MM.1S (cell line): ENCODE measurements at regions not wholly inside any gene's neighbourhood (a gene's known extent, or its start where the extent isn't known, plus 50 kb on each side); places are given as distances from the start of the nearest gene placed in this dataset.

Experiments used
- DNase-seq: peaks from one replicate; pipeline ENCODE4 v3.0.0-alpha.2; 2015
- H2AFZ ChIP-seq: fragments of 300-600 bp; sonication (generic); 2 replicates; pipeline ENCODE4 v1.6.0; 2016; ENCODE audit warnings: antibody characterized with exemption, low read length
- H3F3A ChIP-seq: fragments of 300-600 bp; sonication (generic); 2 replicates; pipeline ENCODE4 v1.6.1; 2016; ENCODE audit warnings: mild to moderate bottlenecking, antibody characterized with exemption, low read length, moderate library complexity, mixed read lengths; ENCODE audit not compliant: insufficient read depth
- H3K27ac ChIP-seq: fragments of 300-600 bp; sonication (generic); 2 replicates; pipeline ENCODE4 v1.5.1; 2016; ENCODE audit warnings: mild to moderate bottlenecking, low read length
- H3K27me3 ChIP-seq: fragments of 300-600 bp; sonication (generic); replicated peaks from 2 replicates; pipeline ENCODE4 v1.6.0; 2016; ENCODE audit warnings: low read length; ENCODE audit not compliant: insufficient read depth
- H3K36me3 ChIP-seq: fragments of 300-600 bp; sonication (generic); replicated peaks from 2 replicates; pipeline ENCODE4 v1.6.1; 2016; ENCODE audit warnings: mild to moderate bottlenecking, low read length, mixed read lengths; ENCODE audit not compliant: insufficient read depth
- H3K4me1 ChIP-seq: fragments of 300-600 bp; sonication (generic); 2 replicates; pipeline ENCODE4 v1.6.1; 2016; ENCODE audit warnings: low read length, mixed read lengths
- H3K4me2 ChIP-seq: fragments of 300-600 bp; sonication (generic); 2 replicates; pipeline ENCODE4 v1.6.0; 2016; ENCODE audit warnings: low read depth, low read length
- H3K4me3 ChIP-seq: fragments of 300-600 bp; sonication (generic); 2 replicates; pipeline ENCODE4 v1.5.1; 2016; ENCODE audit warnings: low read length, mixed read lengths
- H3K79me2 ChIP-seq: fragments of 300-600 bp; sonication (generic); 2 replicates; pipeline ENCODE4 v1.6.1; 2016; ENCODE audit warnings: mixed run types, low read length, mixed read lengths
- H3K9ac ChIP-seq: fragments of 300-600 bp; sonication (generic); 2 replicates; pipeline ENCODE4 v1.6.1; 2016; ENCODE audit warnings: low read length, mixed read lengths
- H3K9me2 ChIP-seq: fragments of 300-600 bp; sonication (generic); replicated peaks from 2 replicates; pipeline ENCODE4 v1.6.1; 2016; ENCODE audit warnings: mild to moderate bottlenecking, low read length, mixed read lengths; ENCODE audit not compliant: insufficient read depth
- H3K9me3 ChIP-seq: fragments of 300-600 bp; sonication (generic); replicated peaks from 2 replicates; pipeline ENCODE4 v1.6.1; 2016; ENCODE audit warnings: mild to moderate bottlenecking, low read length, mixed read lengths; ENCODE audit not compliant: insufficient read depth
- H4K20me1 ChIP-seq: fragments of 300-600 bp; sonication (generic); 2 replicates; pipeline ENCODE4 v1.6.1; 2016; ENCODE audit warnings: mild to moderate bottlenecking, low read length, moderate library complexity, mixed read lengths; ENCODE audit not compliant: insufficient read depth
- CTCF ChIP-seq: fragments of 300-600 bp; sonication (generic); IDR thresholded peaks from 2 replicates; pipeline ENCODE4 v1.5.1; 2016; ENCODE audit warnings: antibody characterized with exemption, low read length, mixed read lengths
- EZH2 ChIP-seq: fragments of 300-600 bp; sonication (generic); optimal IDR thresholded peaks from 2 replicates; pipeline ENCODE3; 2017; ENCODE audit warnings: low read depth, mild to moderate bottlenecking, antibody characterized with exemption, low read length, mixed read lengths
- EZH2phosphoT487 ChIP-seq: fragments of 300-600 bp; sonication (generic); IDR thresholded peaks from 2 replicates; pipeline ENCODE4 v1.6.1; 2018; ENCODE audit warnings: antibody characterized with exemption, low read length

GRCh38 chr12:42652048-42652447 is 62.5 kb upstream of the PRICKLE1 start:
- Histone ChIP-seq H2AFZ (no peak overlapping the region), H4K20me1 (no peaks in the 10 kb centered on the region)

GRCh38 chr12:42648061-42648460 is 58.5 kb upstream of the PRICKLE1 start:
- Histone ChIP-seq H3K9ac (no peak overlapping the region), H3K4me1 (no peaks in the 10 kb centered on the region), H3K9me2 (no peaks in the 10 kb centered on the region), H3K4me2 (no peak overlapping the region), H4K20me1 (no peaks in the 10 kb centered on the region), H3K36me3 (no peaks in the 10 kb centered on the region), H3K79me2 (no peaks in the 10 kb centered on the region), H2AFZ (no peak overlapping the region), H3K9me3 (no peaks in the 10 kb centered on the region), H3K27me3 (no peaks in the 10 kb centered on the region), H3K4me3 (no peak overlapping the region), H3K27ac (no peak overlapping the region), H3F3A (no peaks in the 10 kb centered on the region)
- DNase-seq = no peak
- TF ChIP-seq EZH2 (no peak), EZH2phosphoT487 (no peak), CTCF (no peak)

More at GRCh38 chr12:42652048-42652447, 62.5 kb upstream of the PRICKLE1 start:
- H3K4me3 ChIP-seq = no peak overlapping the region
- no peaks in the 10 kb centered on the region for H3K36me3 ChIP-seq
- H3K4me2 ChIP-seq = no peak overlapping the region
- no peak overlapping the region for H3K27ac ChIP-seq
- H3K79me2 ChIP-seq = no peaks in the 10 kb centered on the region
- H3K9me3 ChIP-seq = no peaks in the 10 kb centered on the region
- no peak overlapping the region for H3K9ac ChIP-seq
- H3K4me1 ChIP-seq = no peaks in the 10 kb centered on the region
- TF ChIP-seq EZH2 (no peak), EZH2phosphoT487 (no peak), CTCF (no peak)
- no peaks in the 10 kb centered on the region for H3F3A ChIP-seq
- H3K9me2 ChIP-seq = no peaks in the 10 kb centered on the region
- no peak for DNase-seq
- no peaks in the 10 kb centered on the region for H3K27me3 ChIP-seq

- Histone ChIP-seq H3K4me3 (no peak overlapping the region), H3F3A (no peaks in the 10 kb centered on the region), H3K4me2 (no peak overlapping the region), H3K9me2 (no peaks in the 10 kb centered on the region), H3K9me3 (no peaks in the 10 kb centered on the region), H4K20me1 (no peaks in the 10 kb centered on the region), H3K27me3 (no peaks in the 10 kb centered on the region), H2AFZ (no peak overlapping the region), H3K9ac (no peak overlapping the region), H3K27ac (no peak overlapping the region), H3K4me1 (no peaks in the 10 kb centered on the region), H3K79me2 (no peaks in the 10 kb centered on the region), H3K36me3 (no peaks in the 10 kb centered on the region)
- TF ChIP-seq CTCF (no peak), EZH2phosphoT487 (no peak), EZH2 (no peak)
- DNase-seq = no peak
Observed at GRCh38 chr12:42643881-42644579, 54.5 kb upstream of the PRICKLE1 start.
